OCI-LY7 (cell line): ENCODE measurements at regions not wholly inside any gene's neighbourhood (a gene's known extent, or its start where the extent isn't known, plus 50 kb on each side); places are given as distances from the start of the nearest gene placed in this dataset.

ENCODE experiments used
- CTCF ChIP-seq: fragments of 200-600 bp; sonication (generic); conservative IDR thresholded peaks from 2 replicates; pipeline ENCODE4 v1.5.1; 2014; ENCODE audit warnings: mild to moderate bottlenecking, antibody characterized with exemption, low read length, moderate library complexity, mixed read lengths
- EZH2phosphoT487 ChIP-seq: fragments of 200-600 bp; sonication (generic); IDR thresholded peaks from 2 replicates; pipeline ENCODE4 v1.6.1; 2018; ENCODE audit warnings: low read depth, borderline replicate concordance, mild to moderate bottlenecking, mixed run types, antibody characterized with exemption, low read length, moderate library complexity, mixed read lengths

GRCh38 chr4:17103231-17103630 lies 204.8 kb upstream of the LDB2 start:
- TF ChIP-seq CTCF: no peak
- no peak for TF ChIP-seq EZH2phosphoT487
